Left lobe of liver (tissue), 2 donors: ENCODE measurements at regions not wholly inside any gene's neighbourhood (a gene's known extent, or its start where the extent isn't known, plus 50 kb on each side); places are given as distances from the start of the nearest gene placed in this dataset.
"Not testable (repeated sequence)": the region's sequence is repeated elsewhere in the genome, so short reads cannot be mapped to it uniquely, and the experiment has no call there.

Experiments
- ATAC-seq: fragments of 200-7000 bp; cut with Tn5 transposase; one replicate; pipeline ENCODE4 v1.9.1; 2020; ENCODE audit warnings: mild to moderate bottlenecking, moderate library complexity
- DNase-seq: peaks from one replicate; pipeline ENCODE4 v3.0.0-alpha.2; 2020; ENCODE audit warnings: low spot score
- donor health status: DM: no; HTN: no; CAD: no; lungs with moderate emphysema.
- donor health status: DM: no; HTN: yes; CAD: no.

GRCh38 chr14:43621282-43621681 lies 885.8 kb downstream of the FSCB start:
- DNase-seq (no peak), ATAC-seq (no peak)

- no peak for DNase-seq
These were observed 911.8 kb downstream of the FSCB start for GRCh38 chr14:43595096-43595772.

GRCh38 chr14:43591776-43592175 lies 915.3 kb downstream of the FSCB start:
- ATAC-seq (no peak), DNase-seq (no peak)

More at GRCh38 chr14:43595096-43595772, 911.8 kb downstream of the FSCB start:
- no peak for ATAC-seq

GRCh38 chr14:43587183-43587582 lies 919.9 kb downstream of the FSCB start:
- ATAC-seq (no peak), DNase-seq (no peak)

GRCh38 chr14:43579671-43580070 lies 927.4 kb downstream of the FSCB start:
- DNase-seq (no peak), ATAC-seq (no peak)

GRCh38 chr14:43568022-43568421 lies 939.1 kb downstream of the FSCB start:
- ATAC-seq (no peak), DNase-seq (no peak)

GRCh38 chr14:43548368-43548767 lies 958.7 kb downstream of the FSCB start:
- ATAC-seq (no peak), DNase-seq (no peak)

GRCh38 chr14:43547596-43547995 lies 959.5 kb downstream of the FSCB start:
- ATAC-seq, DNase-seq: not testable (repeated sequence)

- ATAC-seq (no peak), DNase-seq (no peak)
These were observed 965.7 kb downstream of the FSCB start for GRCh38 chr14:43541356-43541755.

GRCh38 chr14:43540948-43541347 lies 966.1 kb downstream of the FSCB start:
- no peak for DNase-seq
- no peak for ATAC-seq

GRCh38 chr14:43539210-43539609 lies 967.9 kb downstream of the FSCB start:
- ATAC-seq = peak; percentile 70

GRCh38 chr14:43535231-43535838 lies 971.7 kb downstream of the FSCB start:
- ATAC-seq = no peak
- DNase-seq = no peak

More at GRCh38 chr14:43539210-43539609, 967.9 kb downstream of the FSCB start:
- no peak for DNase-seq

GRCh38 chr14:43532825-43533416 lies 974.2 kb downstream of the FSCB start:
- ATAC-seq (no peak), DNase-seq (no peak)

GRCh38 chr14:43528321-43528720 lies 978.8 kb downstream of the FSCB start:
- no peak for DNase-seq

GRCh38 chr14:43525658-43526057 lies 981.4 kb downstream of the FSCB start:
- DNase-seq (no peak), ATAC-seq (no peak)

More at GRCh38 chr14:43528321-43528720, 978.8 kb downstream of the FSCB start:
- ATAC-seq = no peak

GRCh38 chr14:43522901-43523300 lies 984.2 kb downstream of the FSCB start:
- DNase-seq (no peak), ATAC-seq (no peak)

GRCh38 chr14:43522191-43522590 lies 984.9 kb downstream of the FSCB start:
- ATAC-seq (no peak), DNase-seq (no peak)

- DNase-seq = no peak
- no peak for ATAC-seq
These were observed 1003.6 kb downstream of the FSCB start for GRCh38 chr14:43503508-43503907.

GRCh38 chr14:43492359-43492758 lies 1014.7 kb downstream of the FSCB start:
- DNase-seq, ATAC-seq: not testable (repeated sequence)

- no peak for ATAC-seq
- no peak for DNase-seq
These were observed 1023.7 kb downstream of the FSCB start for GRCh38 chr14:43483415-43483814.

- ATAC-seq (no peak), DNase-seq (no peak)
These were observed 1025.2 kb downstream of the FSCB start for GRCh38 chr14:43481864-43482263.

- DNase-seq = no peak
- ATAC-seq = no peak
These were observed 1026.1 kb downstream of the FSCB start for GRCh38 chr14:43480976-43481375.
